ENCODE measurements at regions not wholly inside any gene's neighbourhood (a gene's known extent, or its start where the extent isn't known, plus 50 kb on each side); places are given as distances from the start of the nearest gene placed in this dataset.

GRCh38 chr6:3524456-3524855 is 67.6 kb upstream of the SLC22A23 start:
- Mint-ChIP-seq H3K9me3 (peaks cover 19% of the 10 kb centered on the region), H3K36me3 (ENCODE audit: low read depth) (peaks cover 4% of the 10 kb centered on the region), H3K27ac (no peak overlapping the region), H3K27me3 (ENCODE audit: low read depth, poor library complexity) (peaks cover 12% of the 10 kb centered on the region), H3K4me1 (peaks cover 39% of the 10 kb centered on the region), H3K4me3 (no peak overlapping the region)
- TF ChIP-seq, protein P1, sequence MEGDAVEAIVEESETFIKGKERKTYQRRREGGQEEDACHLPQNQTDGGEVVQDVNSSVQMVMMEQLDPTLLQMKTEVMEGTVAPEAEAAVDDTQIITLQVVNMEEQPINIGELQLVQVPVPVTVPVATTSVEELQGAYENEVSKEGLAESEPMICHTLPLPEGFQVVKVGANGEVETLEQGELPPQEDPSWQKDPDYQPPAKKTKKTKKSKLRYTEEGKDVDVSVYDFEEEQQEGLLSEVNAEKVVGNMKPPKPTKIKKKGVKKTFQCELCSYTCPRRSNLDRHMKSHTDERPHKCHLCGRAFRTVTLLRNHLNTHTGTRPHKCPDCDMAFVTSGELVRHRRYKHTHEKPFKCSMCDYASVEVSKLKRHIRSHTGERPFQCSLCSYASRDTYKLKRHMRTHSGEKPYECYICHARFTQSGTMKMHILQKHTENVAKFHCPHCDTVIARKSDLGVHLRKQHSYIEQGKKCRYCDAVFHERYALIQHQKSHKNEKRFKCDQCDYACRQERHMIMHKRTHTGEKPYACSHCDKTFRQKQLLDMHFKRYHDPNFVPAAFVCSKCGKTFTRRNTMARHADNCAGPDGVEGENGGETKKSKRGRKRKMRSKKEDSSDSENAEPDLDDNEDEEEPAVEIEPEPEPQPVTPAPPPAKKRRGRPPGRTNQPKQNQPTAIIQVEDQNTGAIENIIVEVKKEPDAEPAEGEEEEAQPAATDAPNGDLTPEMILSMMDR (IDR thresholded peaks at IDR 0.05), result no peak
- DNase-seq, result no peak

DNA sequence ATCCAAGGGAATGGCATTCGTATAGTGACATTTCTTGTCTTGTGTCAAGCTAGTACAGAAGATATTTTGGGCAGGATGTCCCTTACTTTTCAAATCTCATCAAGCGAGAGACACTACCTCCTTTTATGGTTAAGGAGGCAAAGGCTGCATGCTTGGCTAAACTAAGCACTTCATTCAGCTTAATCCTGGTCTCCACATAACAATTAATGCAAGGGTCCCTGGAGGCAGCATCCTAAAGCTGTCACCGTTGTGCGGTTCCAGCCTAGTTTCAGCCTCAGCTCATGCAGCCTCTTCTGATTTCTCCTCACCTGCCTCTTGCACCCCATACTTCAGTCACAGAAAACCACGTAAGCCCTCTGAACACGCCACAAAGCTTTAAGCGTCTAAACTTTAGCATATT is 67.1 kb upstream of the SLC22A23 start:
- Mint-ChIP-seq H3K9me3 (peaks cover 19% of the 10 kb centered on the region), H3K27ac (no peak overlapping the region), H3K27me3 (ENCODE audit: low read depth, poor library complexity) (peaks cover 12% of the 10 kb centered on the region), H3K4me3 (no peak overlapping the region), H3K36me3 (ENCODE audit: low read depth) (peaks cover 4% of the 10 kb centered on the region), H3K4me1 (peaks cover 39% of the 10 kb centered on the region)
- DNase-seq, result no peak
- TF ChIP-seq, protein P1 (IDR thresholded peaks at IDR 0.05), result no peak

DNA sequence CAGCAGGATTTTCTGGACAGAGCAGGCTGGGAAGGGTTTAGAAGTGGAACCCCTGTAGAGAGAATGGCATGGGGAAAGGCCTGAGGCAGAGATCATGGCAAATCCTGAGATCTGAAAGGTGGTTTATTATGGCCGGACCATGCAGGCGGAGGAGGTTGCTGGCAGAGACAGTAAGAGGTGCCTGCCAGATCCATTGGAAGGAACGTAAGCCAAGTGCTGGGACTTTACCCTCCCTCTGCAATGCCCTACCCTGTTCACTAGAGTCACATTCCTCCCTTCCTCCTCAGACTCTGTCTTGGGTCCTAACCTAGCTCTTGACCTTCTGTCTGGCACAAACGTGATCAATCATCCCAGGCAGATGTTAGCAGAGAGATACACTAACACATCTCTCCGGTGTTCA is 66.4 kb upstream of the SLC22A23 start:
- Mint-ChIP-seq H3K4me3 (no peak overlapping the region), H3K9me3 (peaks cover 19% of the 10 kb centered on the region), H3K27me3 (ENCODE audit: low read depth, poor library complexity) (peaks cover 12% of the 10 kb centered on the region), H3K36me3 (ENCODE audit: low read depth) (peaks cover 4% of the 10 kb centered on the region), H3K4me1 (peaks cover 45% of the 10 kb centered on the region), H3K27ac (no peak overlapping the region)
- TF ChIP-seq, protein P1 (IDR thresholded peaks at IDR 0.05), result no peak
- DNase-seq, result no peak

DNA sequence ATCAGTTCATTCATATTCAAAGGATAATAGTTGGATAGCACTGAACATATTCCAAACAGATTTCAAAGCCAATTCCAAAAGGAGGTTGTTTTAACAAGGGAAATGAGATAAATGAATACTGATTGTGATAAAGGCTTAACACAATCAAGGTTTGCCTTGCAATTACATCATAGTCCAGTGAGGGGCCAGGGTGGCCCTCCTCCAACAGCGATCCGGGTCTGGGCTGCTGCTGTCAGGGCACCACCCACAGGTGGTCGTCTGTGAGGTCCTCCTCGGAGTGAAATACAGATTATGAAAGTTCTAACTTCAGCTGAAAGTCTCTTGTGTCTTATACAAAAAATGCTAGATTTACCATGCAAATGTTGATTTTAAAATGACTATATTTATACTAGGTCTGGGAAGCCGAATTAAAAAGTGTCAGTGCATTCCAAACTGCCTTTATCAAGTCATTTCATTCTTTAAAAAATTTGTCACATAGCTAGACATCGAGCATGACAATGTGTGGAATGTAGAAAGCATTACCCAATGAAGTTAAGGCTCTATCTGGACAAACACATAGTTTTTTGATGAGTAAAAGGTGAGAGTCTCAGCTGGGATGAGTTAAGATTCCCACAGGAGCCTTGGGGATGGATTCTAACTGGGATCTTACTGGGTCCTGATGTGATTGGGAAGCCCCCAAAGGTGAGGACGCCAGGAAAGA is 65.9 kb upstream of the SLC22A23 start:
- Mint-ChIP-seq H3K4me3 (no peak overlapping the region), H3K9me3 (peaks cover 19% of the 10 kb centered on the region), H3K27ac (no peak overlapping the region), H3K27me3 (ENCODE audit: low read depth, poor library complexity) (peaks cover 15% of the 10 kb centered on the region), H3K4me1 (peaks cover 47% of the 10 kb centered on the region), H3K36me3 (ENCODE audit: low read depth) (peaks cover 4% of the 10 kb centered on the region)
- DNase-seq, result no peak
- TF ChIP-seq, protein P1 (IDR thresholded peaks at IDR 0.05), result no peak

DNA sequence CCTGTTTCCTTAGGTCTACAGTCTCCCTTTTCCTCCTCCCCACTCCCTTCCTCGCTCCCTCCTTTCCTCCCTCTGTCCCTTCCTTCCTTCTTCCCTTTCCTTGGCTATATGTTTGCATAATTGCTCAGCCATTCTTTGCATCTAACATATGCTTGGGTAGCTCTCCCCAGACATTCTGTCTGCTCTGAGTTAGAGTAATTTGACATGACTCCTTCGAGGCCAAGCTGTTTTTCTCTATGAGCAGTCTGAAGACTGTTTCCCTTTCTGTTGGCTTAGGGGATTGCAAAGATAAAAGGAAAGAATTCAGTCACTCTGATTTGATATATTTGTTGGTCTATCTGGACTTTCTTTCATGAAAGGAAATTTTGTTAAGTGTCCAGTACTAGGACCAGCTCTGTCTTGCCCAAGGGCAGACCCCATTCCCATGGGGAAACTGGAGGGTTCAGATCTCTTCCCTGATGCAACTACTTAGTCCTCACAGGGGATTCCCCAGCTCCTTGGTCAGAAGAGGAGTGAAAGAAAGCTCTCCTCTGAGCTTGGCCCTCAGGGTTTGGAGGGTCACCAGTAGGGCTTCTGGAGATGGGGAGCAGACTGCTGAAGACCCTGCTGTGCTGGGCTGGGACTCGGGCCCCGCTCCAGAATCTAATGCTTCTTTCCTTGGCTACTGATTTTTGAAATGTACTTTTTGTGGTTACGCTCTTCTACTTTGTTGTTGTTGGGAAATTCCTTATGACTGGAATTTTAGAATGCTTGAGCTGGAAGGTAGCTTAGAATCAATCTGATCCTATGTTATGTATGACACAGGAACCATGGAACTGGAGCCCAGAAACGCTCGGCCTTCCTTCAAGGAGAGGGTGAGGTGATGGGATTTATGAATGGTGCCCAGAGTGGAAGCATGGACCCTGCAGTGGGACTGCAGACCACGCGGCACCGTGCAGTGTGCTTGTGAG is 63.7 kb upstream of the SLC22A23 start:
- peaks cover 19% of the 10 kb centered on the region for H3K9me3 Mint-ChIP-seq
- peaks cover 12% of the 10 kb centered on the region for H3K27me3 Mint-ChIP-seq (ENCODE audit: low read depth, poor library complexity)
- TF ChIP-seq, protein P1 (IDR thresholded peaks at IDR 0.05), result no peak
- no peak for DNase-seq
- peaks cover 29% of the 10 kb centered on the region for H3K4me1 Mint-ChIP-seq
- no peak overlapping the region for H3K27ac Mint-ChIP-seq
- H3K4me3 Mint-ChIP-seq, result no peak overlapping the region
- peaks cover 4% of the 10 kb centered on the region for H3K36me3 Mint-ChIP-seq (ENCODE audit: low read depth)

Measured in nephron progenitor cell (in vitro differentiated cells).